ENCODE measurements at regions not wholly inside any gene's neighbourhood (a gene's known extent, or its start where the extent isn't known, plus 50 kb on each side); places are given as distances from the start of the nearest gene placed in this dataset.
"Not testable (repeated sequence)": the region's sequence is repeated elsewhere in the genome, so short reads cannot be mapped to it uniquely, and the experiment has no call there.

GRCh38 chr5:56402266-56403220 is 169.4 kb upstream of the ANKRD55 start:
- intact Hi-C loops (cut with DNase I, micrococcal nuclease) = no loop called here
- no peak for ATAC-seq
- DNase-seq = no peak

- ATAC-seq; intact Hi-C loops (cut with DNase I, micrococcal nuclease); DNase-seq: not testable (repeated sequence)
These were observed 164.7 kb upstream of the ANKRD55 start for GRCh38 chr5:56397796-56398195.

- no peak for ATAC-seq
- intact Hi-C loops (cut with DNase I, micrococcal nuclease) = no loop called here
- no peak for DNase-seq
These were observed 163.5 kb upstream of the ANKRD55 start for GRCh38 chr5:56396634-56397033.

DNA sequence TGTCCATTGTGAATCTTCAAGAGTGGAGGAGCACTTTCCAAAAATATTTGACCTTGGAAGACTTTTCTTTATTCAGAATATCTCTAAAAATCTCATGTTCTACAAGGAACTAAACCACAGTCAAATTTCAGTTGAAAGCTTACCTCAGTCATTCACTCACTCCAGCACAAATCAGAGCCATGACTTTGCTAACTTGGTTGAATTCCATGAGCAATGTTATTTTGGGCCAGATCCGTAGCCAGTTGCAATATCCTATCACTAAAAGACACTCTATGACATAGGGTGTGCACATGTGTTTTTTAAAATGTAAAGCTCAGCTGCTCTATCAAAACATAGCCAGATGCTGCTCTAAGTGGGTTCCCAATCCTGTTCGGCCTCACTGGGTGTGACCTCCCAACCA is 156.1 kb upstream of the ANKRD55 start:
- intact Hi-C loops (cut with DNase I, micrococcal nuclease) = no loop called here
- DNase-seq (no peak), ATAC-seq (no peak)

DNA sequence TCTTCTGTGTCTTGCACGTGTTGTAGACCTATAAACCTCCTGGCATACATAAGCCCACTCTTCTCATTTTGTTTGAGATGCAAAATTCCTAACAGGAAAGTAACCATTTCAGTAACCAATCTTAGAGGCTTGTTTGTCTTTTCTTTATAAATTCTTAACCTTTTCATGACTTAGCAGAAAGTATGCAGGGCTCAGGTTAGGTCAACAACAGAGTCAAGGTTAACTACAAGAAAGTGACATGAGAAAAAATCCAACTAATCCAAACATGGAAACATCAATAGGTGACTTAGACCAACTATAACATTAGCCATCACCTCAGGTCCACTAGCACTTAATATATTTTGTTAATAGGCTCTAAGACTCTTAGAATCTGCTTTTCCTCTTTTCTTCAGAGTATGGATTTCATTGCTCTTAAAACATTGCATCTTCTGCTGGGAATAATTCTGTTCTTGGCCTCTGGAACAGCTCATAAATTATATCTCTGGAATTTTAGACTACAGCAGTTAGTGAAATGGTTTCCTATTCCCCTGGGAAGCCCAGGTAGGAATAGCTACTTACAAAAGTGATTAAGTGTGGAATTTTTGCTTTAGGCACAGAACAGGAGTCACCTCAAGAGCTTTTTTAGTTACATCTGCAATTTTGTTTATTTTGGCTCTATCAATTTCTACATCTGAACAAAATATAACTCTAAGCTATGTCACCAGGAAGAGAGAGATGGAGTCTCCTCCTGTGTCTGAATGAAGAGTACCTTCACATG is 155.3 kb upstream of the ANKRD55 start:
- ATAC-seq = no peak
- intact Hi-C loops (cut with DNase I, micrococcal nuclease) = no loop called here
- DNase-seq = no peak

- DNase-seq (no peak), ATAC-seq (no peak)
- intact Hi-C loops (cut with DNase I, micrococcal nuclease) = no loop called here
These were observed 152.9 kb upstream of the ANKRD55 start for GRCh38 chr5:56386046-56386445.

DNA sequence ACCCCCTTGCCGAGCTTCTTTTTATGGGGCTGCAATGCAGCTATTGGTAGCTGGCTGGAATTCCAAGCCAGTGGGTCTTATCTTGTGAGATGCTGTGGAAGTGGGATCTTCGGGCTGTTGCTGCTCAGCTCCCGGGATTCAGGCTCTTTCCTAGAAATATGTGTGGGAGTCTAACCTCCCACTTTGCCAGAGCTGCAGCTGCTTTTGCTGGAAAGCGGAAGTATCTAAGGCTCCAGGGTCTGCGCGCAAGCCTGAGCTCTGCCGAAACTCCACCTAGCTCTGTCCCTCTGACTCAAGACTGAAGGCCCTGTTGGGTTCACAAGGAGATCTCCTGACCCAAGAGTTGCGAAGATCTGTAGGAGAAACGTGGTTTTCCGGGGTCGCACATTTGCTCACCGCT is 151.1 kb upstream of the ANKRD55 start:
- intact Hi-C loops (cut with DNase I, micrococcal nuclease) = no loop called here
- DNase-seq (no peak), ATAC-seq (no peak)

DNA sequence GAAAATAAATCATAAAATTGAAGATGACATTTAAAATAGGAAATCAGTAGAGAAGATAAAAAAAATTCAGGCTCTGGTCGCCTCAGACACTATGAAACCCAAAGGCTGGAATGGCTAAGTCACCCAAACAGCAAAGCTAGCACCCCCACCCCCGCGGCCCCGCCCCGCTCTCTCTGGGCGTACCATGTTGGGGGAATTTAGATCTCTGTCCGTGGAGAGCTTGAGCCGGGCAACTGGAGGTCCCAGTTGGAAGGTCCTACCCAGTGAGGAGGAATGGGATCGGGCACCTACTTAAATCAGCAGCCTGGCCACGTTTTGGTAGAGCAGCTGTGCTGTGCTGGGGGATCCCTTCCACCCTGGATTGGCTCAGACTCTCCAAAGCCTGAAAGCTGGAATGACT is 150.6 kb upstream of the ANKRD55 start:
- no peak for ATAC-seq
- intact Hi-C loops (cut with DNase I, micrococcal nuclease) = no loop called here
- no peak for DNase-seq

DNA sequence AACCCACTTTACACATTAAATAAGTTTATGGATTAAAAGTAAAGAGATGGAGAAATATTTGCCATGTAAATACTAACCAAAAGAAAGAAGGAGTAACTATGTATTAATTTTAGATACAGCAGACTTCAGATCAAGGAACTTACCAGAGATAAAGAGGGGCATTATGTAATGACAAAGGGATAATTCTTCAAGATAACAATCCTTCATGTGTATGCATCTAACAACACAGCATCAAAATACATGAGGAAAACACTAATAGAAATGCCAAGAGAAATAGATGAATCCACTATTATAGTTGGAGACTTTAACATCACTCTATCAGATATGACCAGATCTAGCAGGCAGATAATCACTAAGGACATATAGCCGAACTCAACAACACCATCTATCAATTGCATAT is 149.8 kb upstream of the ANKRD55 start:
- ATAC-seq (no peak), DNase-seq (no peak)
- intact Hi-C loops (cut with DNase I, micrococcal nuclease) = no loop called here

DNA sequence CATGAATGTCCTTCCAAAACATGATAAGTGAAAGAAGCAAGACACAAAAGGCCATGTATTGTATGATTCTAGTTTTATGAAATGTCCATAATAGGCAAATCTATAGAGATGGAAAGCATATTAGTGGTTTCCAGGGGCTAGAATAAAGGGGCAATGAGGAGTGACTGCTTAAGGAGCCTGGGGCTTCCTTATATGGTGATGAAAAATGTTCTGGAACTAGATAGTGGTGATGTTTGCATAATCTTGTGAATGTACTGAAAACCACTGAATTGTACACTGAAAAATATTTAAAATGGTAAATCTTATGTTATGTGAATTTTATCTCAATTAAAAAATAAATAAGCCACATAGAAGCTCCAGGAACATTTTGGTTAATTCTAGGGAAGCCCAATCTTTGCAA is 144.4 kb upstream of the ANKRD55 start:
- intact Hi-C loops (cut with DNase I, micrococcal nuclease) = no loop called here
- DNase-seq (no peak), ATAC-seq (no peak)

- intact Hi-C loops (cut with DNase I, micrococcal nuclease) = no loop called here
These were observed 143.0 kb upstream of the ANKRD55 start for GRCh38 chr5:56376128-56376527.

GRCh38 chr5:56375011-56375410 is 141.9 kb upstream of the ANKRD55 start:
- DNase-seq (no peak), ATAC-seq (no peak)
- intact Hi-C loops (cut with DNase I, micrococcal nuclease) = no loop called here

More at GRCh38 chr5:56376128-56376527, 143.0 kb upstream of the ANKRD55 start:
- DNase-seq (no peak), ATAC-seq (no peak)

DNA sequence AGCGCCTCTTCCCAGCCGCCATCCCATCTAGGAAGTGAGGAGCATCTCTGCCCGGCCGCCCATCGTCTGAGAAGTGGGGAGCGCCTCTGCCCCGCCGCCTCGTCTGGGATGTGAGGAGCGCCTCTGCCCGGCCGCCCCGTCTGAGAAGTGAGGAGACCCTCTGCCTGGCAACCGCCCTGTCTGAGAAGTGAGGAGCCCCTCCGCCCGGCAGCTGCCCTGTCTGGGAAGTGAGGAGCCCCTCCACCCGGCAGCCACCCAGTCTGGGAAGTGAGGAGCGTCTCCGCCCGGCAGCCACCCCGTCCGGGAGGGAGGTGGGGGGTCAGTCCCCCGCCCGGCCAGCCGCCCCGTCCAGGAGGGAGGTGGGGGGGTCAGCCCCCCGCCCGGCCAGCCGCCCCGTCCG is 139.4 kb upstream of the ANKRD55 start:
- DNase-seq; ATAC-seq; intact Hi-C loops (cut with DNase I, micrococcal nuclease): not testable (repeated sequence)

- intact Hi-C loops (cut with DNase I, micrococcal nuclease) = no loop called here
- ATAC-seq (no peak), DNase-seq (no peak)
These were observed 136.3 kb upstream of the ANKRD55 start for GRCh38 chr5:56369361-56369811.

DNA sequence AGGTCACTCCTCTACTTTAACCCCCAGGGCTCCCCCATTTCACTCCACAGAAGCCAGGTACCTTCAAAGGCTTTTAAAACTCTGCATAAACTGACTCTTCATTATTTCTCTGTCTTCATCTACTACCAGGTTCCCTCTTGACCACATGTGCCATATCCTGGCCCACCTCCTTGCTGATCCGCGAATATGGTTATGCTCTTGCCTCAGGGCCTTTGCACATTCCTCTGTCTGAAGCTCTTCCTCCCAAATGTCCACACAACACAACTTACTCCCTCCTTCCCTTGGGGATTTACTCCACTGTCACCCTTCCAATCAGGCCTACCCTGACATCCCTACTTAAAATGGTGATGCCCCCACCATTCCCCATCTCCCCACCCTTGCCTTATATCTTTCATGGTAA is 134.6 kb upstream of the ANKRD55 start:
- ATAC-seq (no peak), DNase-seq (no peak)
- intact Hi-C loops (cut with DNase I, micrococcal nuclease) = no loop called here

DNA sequence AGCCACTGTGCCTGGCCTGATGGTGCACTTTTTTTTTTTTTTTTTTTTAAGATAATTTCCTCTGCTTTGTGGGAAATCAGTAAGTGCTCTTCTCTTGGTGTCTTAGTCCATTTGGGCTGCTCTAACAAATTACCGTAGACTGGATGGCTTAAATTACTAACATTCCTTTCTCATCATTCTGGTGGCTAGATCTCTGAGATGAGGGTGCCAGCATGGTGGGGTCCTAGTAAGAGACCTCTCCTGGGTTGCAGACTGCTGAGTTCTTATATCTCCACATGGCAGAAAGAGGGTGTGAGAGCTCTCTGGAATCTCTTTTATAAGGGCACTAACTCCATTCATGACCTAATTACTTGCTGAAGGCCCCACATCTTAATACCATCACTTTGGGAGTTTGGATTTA is 133.9 kb upstream of the ANKRD55 start:
- ATAC-seq = no peak

DNA sequence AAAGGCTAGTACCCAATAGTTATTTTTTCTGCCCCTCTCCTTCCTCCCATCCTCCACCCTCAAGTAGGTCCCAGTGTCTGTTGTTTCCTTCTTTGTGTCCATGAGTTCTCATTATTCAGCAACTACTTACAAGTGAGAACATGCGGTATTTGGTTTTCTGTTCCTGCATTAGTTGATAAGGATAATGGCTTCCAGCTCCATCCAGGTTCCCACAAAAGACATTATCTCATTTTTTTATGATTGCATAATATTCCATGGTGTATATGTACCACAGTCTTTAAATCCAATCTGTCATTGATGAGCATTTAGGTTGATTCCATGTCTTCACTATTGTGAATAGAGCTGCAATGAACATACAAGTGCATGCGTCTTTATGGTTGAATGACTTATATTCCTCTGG is 128.3 kb upstream of the ANKRD55 start:
- ATAC-seq (no peak), DNase-seq (no peak)
- intact Hi-C loops (cut with DNase I, micrococcal nuclease) = no loop called here

More for the DNA sequence above, 133.9 kb upstream of the ANKRD55 start:
- intact Hi-C loops (cut with DNase I, micrococcal nuclease) = no loop called here
- no peak for DNase-seq

GRCh38 chr5:56360816-56361215 is 127.7 kb upstream of the ANKRD55 start:
- intact Hi-C loops (cut with DNase I, micrococcal nuclease) = no loop called here

DNA sequence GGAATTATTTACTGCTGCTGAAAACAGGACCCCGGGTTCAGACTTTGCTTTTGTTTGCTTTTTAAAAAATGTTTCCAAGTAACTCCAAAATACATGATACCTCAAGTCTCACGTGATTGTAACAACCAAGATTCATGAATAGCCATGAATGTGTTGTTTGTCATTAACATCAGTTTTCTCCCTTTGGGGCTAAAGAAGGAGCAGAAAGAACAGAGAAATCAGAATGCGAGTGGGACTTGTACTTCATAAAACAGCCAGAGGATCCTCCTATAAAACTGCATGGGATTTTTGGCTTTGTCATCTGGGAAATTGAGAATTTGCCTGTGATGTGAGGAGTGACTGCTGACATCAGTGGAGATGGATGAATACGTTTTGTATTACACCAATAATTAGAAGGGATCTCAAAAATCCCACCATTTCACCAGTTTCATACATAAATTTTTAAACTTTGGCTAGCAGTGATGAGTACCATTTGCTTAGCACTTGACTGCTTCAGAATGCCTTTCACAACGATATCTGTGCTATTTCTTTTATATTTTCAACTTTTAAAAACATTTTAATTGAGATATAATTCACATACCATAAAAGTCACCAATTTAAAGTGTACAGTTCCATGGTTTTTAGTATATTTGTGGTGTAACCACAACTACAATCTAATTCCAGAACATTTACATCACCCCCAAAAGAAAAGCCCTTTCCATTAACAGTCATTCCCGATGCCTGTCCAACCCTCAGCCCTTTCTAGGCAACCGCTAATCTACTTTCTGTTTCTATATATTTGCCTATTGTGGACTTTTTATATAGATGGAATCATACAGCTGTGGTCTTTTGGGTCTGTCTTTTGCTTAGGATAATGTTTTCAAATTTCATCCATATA is 126.9 kb upstream of the ANKRD55 start:
- DNase-seq (no peak), ATAC-seq (no peak)
- intact Hi-C loops (cut with DNase I, micrococcal nuclease) = no loop called here

More at GRCh38 chr5:56360816-56361215, 127.7 kb upstream of the ANKRD55 start:
- DNase-seq (no peak), ATAC-seq (no peak)
